WTC11 (cell line): ENCODE measurements at regions not wholly inside any gene's neighbourhood (a gene's known extent, or its start where the extent isn't known, plus 50 kb on each side); places are given as distances from the start of the nearest gene placed in this dataset.

Experiments
- ATAC-seq: fragments of 200-7000 bp; cut with Tn5 transposase; 2 replicates; pipeline ENCODE4 v1.10.0; 2021; ENCODE audit warnings: mild to moderate bottlenecking, moderate library complexity
- CTCF ChIA-PET: fragments of 300-600 bp; sonication (Branson Sonifier 250); formaldehyde crosslinking; loops from one replicate; lab custom pipeline; 2021; ENCODE audit warnings: antibody characterized with exemption; lab: Charles Lee
- POLR2A ChIA-PET: fragments of 350-600 bp; sonication (Branson Sonifier 250); formaldehyde crosslinking; loops from one replicate; lab custom pipeline; 2021; ENCODE audit warnings: antibody characterized with exemption; lab: Charles Lee
- DNase-seq: peaks from one replicate; pipeline ENCODE4 v3.0.0; 2021; ENCODE audit warnings: low spot score
- H3K27ac Mint-ChIP-seq: 2 replicates; pipeline ENCODE4 v1.8.0; 2021; ENCODE audit warnings: mixed read lengths
- H3K27me3 Mint-ChIP-seq: 2 replicates; pipeline ENCODE4 v1.8.0; 2021; ENCODE audit warnings: low read depth, mild to moderate bottlenecking, moderate library complexity, mixed read lengths
- H3K36me3 Mint-ChIP-seq: 2 replicates; pipeline ENCODE4 v1.8.0; 2021; ENCODE audit warnings: mixed read lengths
- H3K4me1 Mint-ChIP-seq: 2 replicates; pipeline ENCODE4 v1.8.0; 2022; ENCODE audit warnings: mixed read lengths
- H3K4me3 Mint-ChIP-seq: 2 replicates; pipeline ENCODE4 v1.8.0; 2021; ENCODE audit warnings: mild to moderate bottlenecking, moderate library complexity, mixed read lengths
- H3K9me3 Mint-ChIP-seq: 2 replicates; pipeline ENCODE4 v1.8.0; 2021; ENCODE audit warnings: mixed read lengths
- EMX1 ChIP-seq: fragments of 250-450 bp; sonication (Bioruptor Pico); IDR thresholded peaks from 2 replicates; pipeline ENCODE4 v1.8.0; 2021; ENCODE audit warnings: mild to moderate bottlenecking
- GRHL2 ChIP-seq: fragments of 250-450 bp; sonication (Bioruptor Pico); IDR thresholded peaks from 2 replicates; pipeline ENCODE4 v1.8.0; 2022; ENCODE audit warnings: mild to moderate bottlenecking, moderate library complexity; ENCODE audit not compliant: insufficient replicate concordance, severe bottlenecking
- IRF2 ChIP-seq: sonication (generic); formaldehyde crosslinking; IDR thresholded peaks from 2 replicates; pipeline ENCODE4 v1.8.0; 2022; ENCODE audit warnings: low read depth, missing genetic modification reagents, borderline replicate concordance
- NR2C2 ChIP-seq: sonication (generic); formaldehyde crosslinking; IDR thresholded peaks from 2 replicates; pipeline ENCODE4 v1.8.0; 2022; ENCODE audit warnings: mild to moderate bottlenecking, missing genetic modification reagents
- PRRX2 ChIP-seq: fragments of 250-450 bp; sonication (Bioruptor Pico); IDR thresholded peaks from 2 replicates; pipeline ENCODE4 v1.8.0; 2021; ENCODE audit warnings: mild to moderate bottlenecking
- ZNF121 ChIP-seq: sonication (generic); formaldehyde crosslinking; IDR thresholded peaks from 2 replicates; pipeline ENCODE4 v1.8.0; 2023; ENCODE audit warnings: missing genetic modification reagents
- ZNF317 ChIP-seq: sonication (generic); formaldehyde crosslinking; IDR thresholded peaks from 2 replicates; pipeline ENCODE4 v1.8.1; 2023; ENCODE audit warnings: low read depth, mild to moderate bottlenecking, moderate library complexity, missing genetic modification reagents, borderline replicate concordance
- ZNF416 ChIP-seq: fragments of 250-450 bp; sonication (Bioruptor Pico); IDR thresholded peaks from 2 replicates; pipeline ENCODE4 v1.9.0; 2021; ENCODE audit warnings: mild to moderate bottlenecking, inconsistent platforms
- TF ChIP-seq, protein P1 (sequence below): sonication (generic); formaldehyde crosslinking; conservative IDR thresholded peaks from 2 replicates; pipeline ENCODE4 v1.8.1; 2023; ENCODE audit warnings: mild to moderate bottlenecking, low read depth, missing genetic modification reagents, moderate library complexity
- TF ChIP-seq, protein P2 (sequence below): fragments of 250-450 bp; sonication (Bioruptor Pico); IDR thresholded peaks from 2 replicates; pipeline ENCODE4 v1.8.0; 2021; ENCODE audit warnings: mild to moderate bottlenecking
- TF ChIP-seq, protein P3 (sequence below): fragments of 250-450 bp; sonication (Bioruptor Pico); IDR thresholded peaks from 2 replicates; pipeline ENCODE4 v1.9.0; 2021; ENCODE audit warnings: mild to moderate bottlenecking
- TF ChIP-seq, protein P4 (sequence below): fragments of 250-450 bp; sonication (Bioruptor Pico); IDR thresholded peaks from 2 replicates; pipeline ENCODE4 v1.9.0; 2021; ENCODE audit warnings: moderate library complexity, mild to moderate bottlenecking, inconsistent platforms, borderline replicate concordance
- TF ChIP-seq, protein P5 (sequence below): sonication (generic); formaldehyde crosslinking; IDR thresholded peaks from 2 replicates; pipeline ENCODE4 v1.8.1; 2023; ENCODE audit warnings: mild to moderate bottlenecking, moderate library complexity, missing genetic modification reagents
- TF ChIP-seq, protein P6 (sequence below): sonication (generic); formaldehyde crosslinking; IDR thresholded peaks from 2 replicates; pipeline ENCODE4 v1.8.1; 2022; ENCODE audit warnings: mild to moderate bottlenecking, moderate library complexity, missing genetic modification reagents
- TF ChIP-seq, protein P7 (sequence below): fragments of 250-450 bp; sonication (Bioruptor Pico); IDR thresholded peaks from 2 replicates; pipeline ENCODE4 v1.9.0; 2021; ENCODE audit warnings: mild to moderate bottlenecking, borderline replicate concordance

DNA sequence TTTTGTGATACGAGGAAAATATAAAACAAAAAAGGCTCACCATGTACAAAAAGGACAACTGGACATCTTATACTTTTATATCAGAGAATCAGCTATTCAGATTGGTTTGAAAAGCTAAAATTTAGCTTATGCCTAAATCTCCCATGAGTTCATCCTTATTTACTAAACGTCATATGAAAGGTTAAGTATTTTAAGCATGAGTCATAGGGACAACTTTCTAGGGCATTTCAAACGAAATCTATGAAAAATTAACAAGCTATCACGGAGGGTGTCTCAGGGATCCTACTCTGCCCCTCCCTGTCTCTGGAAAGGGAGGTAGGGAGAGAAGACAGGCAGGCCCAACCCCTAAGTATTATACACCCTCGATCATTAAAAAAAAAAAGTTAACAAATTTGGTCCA, 124.1 kb upstream of the LOC128125822 start (continued):
- TF ChIP-seq, protein P1, sequence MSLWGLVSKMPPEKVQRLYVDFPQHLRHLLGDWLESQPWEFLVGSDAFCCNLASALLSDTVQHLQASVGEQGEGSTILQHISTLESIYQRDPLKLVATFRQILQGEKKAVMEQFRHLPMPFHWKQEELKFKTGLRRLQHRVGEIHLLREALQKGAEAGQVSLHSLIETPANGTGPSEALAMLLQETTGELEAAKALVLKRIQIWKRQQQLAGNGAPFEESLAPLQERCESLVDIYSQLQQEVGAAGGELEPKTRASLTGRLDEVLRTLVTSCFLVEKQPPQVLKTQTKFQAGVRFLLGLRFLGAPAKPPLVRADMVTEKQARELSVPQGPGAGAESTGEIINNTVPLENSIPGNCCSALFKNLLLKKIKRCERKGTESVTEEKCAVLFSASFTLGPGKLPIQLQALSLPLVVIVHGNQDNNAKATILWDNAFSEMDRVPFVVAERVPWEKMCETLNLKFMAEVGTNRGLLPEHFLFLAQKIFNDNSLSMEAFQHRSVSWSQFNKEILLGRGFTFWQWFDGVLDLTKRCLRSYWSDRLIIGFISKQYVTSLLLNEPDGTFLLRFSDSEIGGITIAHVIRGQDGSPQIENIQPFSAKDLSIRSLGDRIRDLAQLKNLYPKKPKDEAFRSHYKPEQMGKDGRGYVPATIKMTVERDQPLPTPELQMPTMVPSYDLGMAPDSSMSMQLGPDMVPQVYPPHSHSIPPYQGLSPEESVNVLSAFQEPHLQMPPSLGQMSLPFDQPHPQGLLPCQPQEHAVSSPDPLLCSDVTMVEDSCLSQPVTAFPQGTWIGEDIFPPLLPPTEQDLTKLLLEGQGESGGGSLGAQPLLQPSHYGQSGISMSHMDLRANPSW (CRISPR knock-in tag): no peak
- TF ChIP-seq ZNF121 (CRISPR knock-in tag): no peak
- TF ChIP-seq, protein P2, sequence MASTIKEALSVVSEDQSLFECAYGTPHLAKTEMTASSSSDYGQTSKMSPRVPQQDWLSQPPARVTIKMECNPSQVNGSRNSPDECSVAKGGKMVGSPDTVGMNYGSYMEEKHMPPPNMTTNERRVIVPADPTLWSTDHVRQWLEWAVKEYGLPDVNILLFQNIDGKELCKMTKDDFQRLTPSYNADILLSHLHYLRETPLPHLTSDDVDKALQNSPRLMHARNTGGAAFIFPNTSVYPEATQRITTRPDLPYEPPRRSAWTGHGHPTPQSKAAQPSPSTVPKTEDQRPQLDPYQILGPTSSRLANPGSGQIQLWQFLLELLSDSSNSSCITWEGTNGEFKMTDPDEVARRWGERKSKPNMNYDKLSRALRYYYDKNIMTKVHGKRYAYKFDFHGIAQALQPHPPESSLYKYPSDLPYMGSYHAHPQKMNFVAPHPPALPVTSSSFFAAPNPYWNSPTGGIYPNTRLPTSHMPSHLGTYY (CRISPR knock-in tag): no peak
- TF ChIP-seq, protein P3, sequence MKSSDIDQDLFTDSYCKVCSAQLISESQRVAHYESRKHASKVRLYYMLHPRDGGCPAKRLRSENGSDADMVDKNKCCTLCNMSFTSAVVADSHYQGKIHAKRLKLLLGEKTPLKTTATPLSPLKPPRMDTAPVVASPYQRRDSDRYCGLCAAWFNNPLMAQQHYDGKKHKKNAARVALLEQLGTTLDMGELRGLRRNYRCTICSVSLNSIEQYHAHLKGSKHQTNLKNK: no peak

DNA sequence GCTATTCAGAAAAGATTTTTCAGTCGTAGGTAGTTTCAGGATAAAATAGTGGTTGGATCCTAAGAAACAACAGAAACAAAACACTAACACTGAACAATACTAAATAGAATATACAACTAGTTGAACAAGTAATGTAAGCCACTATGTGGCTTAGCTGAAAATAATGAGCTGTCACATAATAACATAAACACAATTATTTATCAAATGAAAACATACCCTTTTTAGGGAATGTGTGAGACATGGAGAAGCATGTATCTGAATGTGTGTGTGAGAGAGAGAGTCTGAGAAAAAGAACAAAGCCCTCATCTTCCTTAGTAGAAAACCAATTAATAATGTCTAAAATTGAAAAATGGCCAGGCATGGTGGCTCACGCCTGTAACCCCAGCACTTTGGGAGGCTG, 122.6 kb upstream of the LOC128125822 start:
- peaks cover 12% of the 10 kb centered on the region for H3K9me3 Mint-ChIP-seq
- peaks cover 3% of the 10 kb centered on the region for H3K36me3 Mint-ChIP-seq
- TF ChIP-seq ZNF317 (CRISPR knock-in tag) (no peak), EMX1 (CRISPR knock-in tag) (no peak), GRHL2 (no peak), IRF2 (CRISPR knock-in tag) (no peak), PRRX2 (CRISPR knock-in tag) (no peak)
- TF ChIP-seq, protein P4, sequence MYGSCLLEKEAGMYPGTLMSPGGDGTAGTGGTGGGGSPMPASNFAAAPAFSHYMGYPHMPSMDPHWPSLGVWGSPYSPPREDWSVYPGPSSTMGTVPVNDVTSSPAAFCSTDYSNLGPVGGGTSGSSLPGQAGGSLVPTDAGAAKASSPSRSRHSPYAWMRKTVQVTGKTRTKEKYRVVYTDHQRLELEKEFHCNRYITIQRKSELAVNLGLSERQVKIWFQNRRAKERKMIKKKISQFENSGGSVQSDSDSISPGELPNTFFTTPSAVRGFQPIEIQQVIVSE (CRISPR knock-in tag): no peak
- TF ChIP-seq, all 79 proteins: peak for 0
- H3K27me3 Mint-ChIP-seq: peaks cover 3% of the 10 kb centered on the region
- no peak for ATAC-seq
- H3K27ac Mint-ChIP-seq: no peak overlapping the region
- no peak for DNase-seq
- ChIA-PET CTCF (no interaction called here), POLR2A (no interaction called here)
- H3K4me3 Mint-ChIP-seq: no peak overlapping the region
- H3K4me1 Mint-ChIP-seq: no peaks in the 10 kb centered on the region

DNA sequence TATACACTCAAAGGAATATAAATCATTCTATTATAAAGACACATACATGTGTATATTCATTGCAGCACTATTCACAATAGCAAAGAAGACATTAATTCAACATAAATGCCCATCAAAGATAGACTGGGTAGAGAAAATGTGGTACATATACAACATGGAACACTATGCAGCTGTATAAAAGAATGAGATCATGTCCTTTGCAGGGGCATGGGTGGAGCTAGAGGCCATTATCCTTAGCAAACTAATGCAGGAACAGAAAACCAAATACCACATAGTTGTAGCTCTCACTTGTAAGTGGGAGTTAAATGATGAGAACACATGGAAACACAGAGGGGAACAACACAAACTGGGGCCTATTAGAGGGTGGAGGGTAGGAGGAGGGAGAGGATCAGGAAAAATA, 121.0 kb upstream of the LOC128125822 start:
- Mint-ChIP-seq H3K9me3 (peaks cover 11% of the 10 kb centered on the region), H3K4me1 (no peaks in the 10 kb centered on the region), H3K27ac (no peak overlapping the region), H3K27me3 (peaks cover 3% of the 10 kb centered on the region; the same call in 1 of the 2 replicates), H3K4me3 (no peak overlapping the region), H3K36me3 (peaks cover 3% of the 10 kb centered on the region)
- POLR2A ChIA-PET: no interaction called here
- ATAC-seq: no peak
- DNase-seq: no peak
- CTCF ChIA-PET: no interaction called here
- no peak for TF ChIP-seq ZNF416 (CRISPR knock-in tag)
- TF ChIP-seq, protein P5, sequence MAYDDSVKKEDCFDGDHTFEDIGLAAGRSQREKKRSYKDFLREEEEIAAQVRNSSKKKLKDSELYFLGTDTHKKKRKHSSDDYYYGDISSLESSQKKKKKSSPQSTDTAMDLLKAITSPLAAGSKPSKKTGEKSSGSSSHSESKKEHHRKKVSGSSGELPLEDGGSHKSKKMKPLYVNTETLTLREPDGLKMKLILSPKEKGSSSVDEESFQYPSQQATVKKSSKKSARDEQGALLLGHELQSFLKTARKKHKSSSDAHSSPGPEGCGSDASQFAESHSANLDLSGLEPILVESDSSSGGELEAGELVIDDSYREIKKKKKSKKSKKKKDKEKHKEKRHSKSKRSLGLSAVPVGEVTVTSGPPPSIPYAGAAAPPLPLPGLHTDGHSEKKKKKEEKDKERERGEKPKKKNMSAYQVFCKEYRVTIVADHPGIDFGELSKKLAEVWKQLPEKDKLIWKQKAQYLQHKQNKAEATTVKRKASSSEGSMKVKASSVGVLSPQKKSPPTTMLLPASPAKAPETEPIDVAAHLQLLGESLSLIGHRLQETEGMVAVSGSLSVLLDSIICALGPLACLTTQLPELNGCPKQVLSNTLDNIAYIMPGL (CRISPR knock-in tag): no peak
- no peak for TF ChIP-seq IRF2 (CRISPR knock-in tag)
- TF ChIP-seq, protein P6, sequence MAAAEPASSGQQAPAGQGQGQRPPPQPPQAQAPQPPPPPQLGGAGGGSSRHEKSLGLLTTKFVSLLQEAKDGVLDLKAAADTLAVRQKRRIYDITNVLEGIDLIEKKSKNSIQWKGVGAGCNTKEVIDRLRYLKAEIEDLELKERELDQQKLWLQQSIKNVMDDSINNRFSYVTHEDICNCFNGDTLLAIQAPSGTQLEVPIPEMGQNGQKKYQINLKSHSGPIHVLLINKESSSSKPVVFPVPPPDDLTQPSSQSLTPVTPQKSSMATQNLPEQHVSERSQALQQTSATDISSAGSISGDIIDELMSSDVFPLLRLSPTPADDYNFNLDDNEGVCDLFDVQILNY (CRISPR knock-in tag): no peak
- TF ChIP-seq NR2C2 (CRISPR knock-in tag): no peak
- TF ChIP-seq, protein P7, sequence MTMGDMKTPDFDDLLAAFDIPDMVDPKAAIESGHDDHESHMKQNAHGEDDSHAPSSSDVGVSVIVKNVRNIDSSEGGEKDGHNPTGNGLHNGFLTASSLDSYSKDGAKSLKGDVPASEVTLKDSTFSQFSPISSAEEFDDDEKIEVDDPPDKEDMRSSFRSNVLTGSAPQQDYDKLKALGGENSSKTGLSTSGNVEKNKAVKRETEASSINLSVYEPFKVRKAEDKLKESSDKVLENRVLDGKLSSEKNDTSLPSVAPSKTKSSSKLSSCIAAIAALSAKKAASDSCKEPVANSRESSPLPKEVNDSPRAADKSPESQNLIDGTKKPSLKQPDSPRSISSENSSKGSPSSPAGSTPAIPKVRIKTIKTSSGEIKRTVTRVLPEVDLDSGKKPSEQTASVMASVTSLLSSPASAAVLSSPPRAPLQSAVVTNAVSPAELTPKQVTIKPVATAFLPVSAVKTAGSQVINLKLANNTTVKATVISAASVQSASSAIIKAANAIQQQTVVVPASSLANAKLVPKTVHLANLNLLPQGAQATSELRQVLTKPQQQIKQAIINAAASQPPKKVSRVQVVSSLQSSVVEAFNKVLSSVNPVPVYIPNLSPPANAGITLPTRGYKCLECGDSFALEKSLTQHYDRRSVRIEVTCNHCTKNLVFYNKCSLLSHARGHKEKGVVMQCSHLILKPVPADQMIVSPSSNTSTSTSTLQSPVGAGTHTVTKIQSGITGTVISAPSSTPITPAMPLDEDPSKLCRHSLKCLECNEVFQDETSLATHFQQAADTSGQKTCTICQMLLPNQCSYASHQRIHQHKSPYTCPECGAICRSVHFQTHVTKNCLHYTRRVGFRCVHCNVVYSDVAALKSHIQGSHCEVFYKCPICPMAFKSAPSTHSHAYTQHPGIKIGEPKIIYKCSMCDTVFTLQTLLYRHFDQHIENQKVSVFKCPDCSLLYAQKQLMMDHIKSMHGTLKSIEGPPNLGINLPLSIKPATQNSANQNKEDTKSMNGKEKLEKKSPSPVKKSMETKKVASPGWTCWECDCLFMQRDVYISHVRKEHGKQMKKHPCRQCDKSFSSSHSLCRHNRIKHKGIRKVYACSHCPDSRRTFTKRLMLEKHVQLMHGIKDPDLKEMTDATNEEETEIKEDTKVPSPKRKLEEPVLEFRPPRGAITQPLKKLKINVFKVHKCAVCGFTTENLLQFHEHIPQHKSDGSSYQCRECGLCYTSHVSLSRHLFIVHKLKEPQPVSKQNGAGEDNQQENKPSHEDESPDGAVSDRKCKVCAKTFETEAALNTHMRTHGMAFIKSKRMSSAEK (CRISPR knock-in tag): no peak
- TF ChIP-seq, protein P2 (CRISPR knock-in tag): no peak
- TF ChIP-seq, protein P3: no peak
